Tibial artery (tissue), 4 donors: ENCODE measurements at regions not wholly inside any gene's neighbourhood (a gene's known extent, or its start where the extent isn't known, plus 50 kb on each side); places are given as distances from the start of the nearest gene placed in this dataset.
"Not testable (repeated sequence)": the region's sequence is repeated elsewhere in the genome, so short reads cannot be mapped to it uniquely, and the experiment has no call there.

Experiments
- DNase-seq, 2 donors: peaks; one replicate each; pipeline ENCODE4 v3.0.0-alpha.2; 2019
- H3K27ac ChIP-seq, 2 donors: fragments of 200-600 bp; sonication (generic) in 1 of 2; 1 replicate in 1 of 2; 2 replicates in 1 of 2; pipeline ENCODE4 v1.5.1; 2018 to 2019; ENCODE audit warnings: mild to moderate bottlenecking in 1 of 2
- H3K27me3 ChIP-seq, 2 donors: fragments of 200-600 bp; sonication (generic) in 1 of 2; one replicate each; pipeline versions ENCODE4 v1.5.1 to v1.6.0; 2016 to 2019
- H3K36me3 ChIP-seq, 3 donors: fragments of 200-600 bp; sonication (generic) in 2 of 3; one replicate each; pipeline ENCODE4 v1.5.1; 2016 to 2019; ENCODE audit warnings: mild to moderate bottlenecking in 2 of 3
- H3K4me1 ChIP-seq, 4 donors: fragments of 200-600 bp; sonication (generic) in 2 of 4; 1 replicate in 3 of 4; 2 replicates in 1 of 4; pipeline ENCODE4 v1.5.1; 2016 to 2019
- H3K4me3 ChIP-seq, 2 donors: fragments of 200-600 bp; sonication (generic) in 1 of 2; 1 replicate in 1 of 2; 2 replicates in 1 of 2; pipeline ENCODE4 v1.5.1; 2018 to 2019; ENCODE audit warnings: mild to moderate bottlenecking in 2 of 2
- H3K9me3 ChIP-seq, 3 donors: fragments of 200-600 bp; sonication (generic) in 1 of 3; one replicate each; pipeline ENCODE4 v1.5.1; 2016 to 2019
- intact Hi-C: fragments of 100-400 bp; cut with DNase I; formaldehyde crosslinking; loops from one replicate; pipeline ENCODE4 v1.15.0; 2023; ENCODE audit warnings: low total_unique reads
- TF ChIP-seq, protein P1 (sequence below), 2 experiments: fragments of 200-600 bp in 1 of 2; fragments of 450-650 bp in 1 of 2; IDR thresholded peaks; one replicate each; pipeline ENCODE4 v1.5.1; 2017 to 2019; ENCODE audit warnings: antibody characterized with exemption in 2 of 2, mild to moderate bottlenecking in 1 of 2, moderate library complexity in 1 of 2

DNA sequence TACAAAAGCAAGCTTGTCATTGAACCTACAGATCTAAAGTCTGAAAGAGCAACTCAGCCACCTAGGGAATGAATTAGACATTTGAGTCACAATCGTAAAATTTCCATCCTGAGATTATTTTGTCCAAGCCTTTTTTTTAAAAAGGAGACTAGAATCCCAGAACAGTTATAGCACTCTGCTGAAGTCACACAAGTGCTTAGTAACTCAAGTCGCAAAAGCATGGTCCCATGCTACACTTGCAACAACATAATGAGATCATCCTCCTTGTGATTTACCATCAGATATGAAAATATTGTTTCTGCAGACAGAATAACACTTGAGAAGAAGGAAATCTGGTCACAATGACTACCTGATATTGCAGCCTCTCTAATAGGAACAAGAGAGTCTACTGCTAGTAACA lies 106.7 kb downstream of the ZIC4 start:
- TF ChIP-seq, protein P1, sequence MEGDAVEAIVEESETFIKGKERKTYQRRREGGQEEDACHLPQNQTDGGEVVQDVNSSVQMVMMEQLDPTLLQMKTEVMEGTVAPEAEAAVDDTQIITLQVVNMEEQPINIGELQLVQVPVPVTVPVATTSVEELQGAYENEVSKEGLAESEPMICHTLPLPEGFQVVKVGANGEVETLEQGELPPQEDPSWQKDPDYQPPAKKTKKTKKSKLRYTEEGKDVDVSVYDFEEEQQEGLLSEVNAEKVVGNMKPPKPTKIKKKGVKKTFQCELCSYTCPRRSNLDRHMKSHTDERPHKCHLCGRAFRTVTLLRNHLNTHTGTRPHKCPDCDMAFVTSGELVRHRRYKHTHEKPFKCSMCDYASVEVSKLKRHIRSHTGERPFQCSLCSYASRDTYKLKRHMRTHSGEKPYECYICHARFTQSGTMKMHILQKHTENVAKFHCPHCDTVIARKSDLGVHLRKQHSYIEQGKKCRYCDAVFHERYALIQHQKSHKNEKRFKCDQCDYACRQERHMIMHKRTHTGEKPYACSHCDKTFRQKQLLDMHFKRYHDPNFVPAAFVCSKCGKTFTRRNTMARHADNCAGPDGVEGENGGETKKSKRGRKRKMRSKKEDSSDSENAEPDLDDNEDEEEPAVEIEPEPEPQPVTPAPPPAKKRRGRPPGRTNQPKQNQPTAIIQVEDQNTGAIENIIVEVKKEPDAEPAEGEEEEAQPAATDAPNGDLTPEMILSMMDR (IDR thresholded peaks at IDR 0.05): no peak
- no peaks in the 10 kb centered on the region for H3K9me3 ChIP-seq
- H3K27me3 ChIP-seq: no peaks in the 10 kb centered on the region
- H3K36me3 ChIP-seq: no peaks in the 10 kb centered on the region
- no peak overlapping the region for H3K27ac ChIP-seq
- H3K4me1 ChIP-seq: no peaks in the 10 kb centered on the region
- H3K4me3 ChIP-seq: no peak overlapping the region
- intact Hi-C loops: no loop called here
- DNase-seq: no peak

DNA sequence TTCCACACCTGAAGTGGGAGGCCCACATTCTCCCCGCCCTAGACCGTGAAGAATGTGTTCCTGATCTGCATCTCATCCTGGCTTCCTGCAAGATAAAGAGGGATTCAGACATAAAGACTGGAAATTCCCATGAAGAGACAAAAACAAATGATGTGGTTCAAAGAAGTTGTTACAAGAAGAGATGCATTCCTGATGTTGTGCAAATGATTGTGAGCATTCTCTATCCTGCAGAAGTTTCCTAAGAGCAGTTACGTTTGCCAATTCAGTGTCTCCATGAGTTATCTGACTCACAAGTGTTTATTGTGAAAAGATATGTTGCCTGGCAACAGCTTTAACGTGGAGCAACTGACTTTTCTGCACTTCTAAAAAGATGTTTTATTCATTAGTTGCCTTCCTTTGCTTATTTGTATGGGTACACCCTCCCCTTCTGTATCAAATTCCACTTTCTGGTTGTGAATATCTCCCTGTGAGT lies 107.8 kb downstream of the ZIC4 start:
- intact Hi-C loops: no loop called here

DNA sequence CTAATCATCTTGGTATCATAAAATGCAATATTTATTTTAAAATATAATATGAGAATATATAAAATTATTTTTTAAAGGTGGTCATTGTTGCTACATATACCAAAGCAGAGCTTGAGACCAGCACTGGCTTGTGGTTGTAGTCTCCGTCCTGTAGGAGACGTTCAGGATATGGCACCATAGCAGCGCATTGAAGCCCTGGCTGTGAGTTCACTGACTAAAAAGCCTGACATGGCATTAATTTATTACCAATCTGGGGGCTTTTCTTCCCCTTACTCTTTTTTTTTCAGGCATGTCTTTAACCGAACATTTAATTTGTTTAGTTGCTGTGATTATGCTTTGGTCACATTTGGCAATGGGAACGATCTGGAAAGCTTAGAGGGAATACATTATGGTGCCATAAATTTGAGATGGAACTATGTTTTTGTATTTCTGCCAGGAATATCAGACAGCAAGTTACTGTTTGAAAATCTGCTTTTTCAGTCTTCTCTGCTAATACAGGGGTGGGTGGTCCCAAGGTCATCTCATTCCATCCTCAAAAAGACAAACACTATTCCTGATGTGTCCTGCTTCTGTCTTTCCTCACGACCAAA lies 108.5 kb downstream of the ZIC4 start:
- DNase-seq: no peak
- no peaks in the 10 kb centered on the region for H3K9me3 ChIP-seq
- no peak overlapping the region for H3K27ac ChIP-seq
- H3K36me3 ChIP-seq: no peaks in the 10 kb centered on the region
- TF ChIP-seq, protein P1 (IDR thresholded peaks at IDR 0.05): no peak
- H3K4me3 ChIP-seq: no peak overlapping the region
- H3K27me3 ChIP-seq: no peaks in the 10 kb centered on the region
- H3K4me1 ChIP-seq: no peaks in the 10 kb centered on the region
- intact Hi-C loops: no loop called here

More for the DNA sequence above, 107.8 kb downstream of the ZIC4 start:
- H3K27me3 ChIP-seq: no peaks in the 10 kb centered on the region
- no peak overlapping the region for H3K27ac ChIP-seq
- no peaks in the 10 kb centered on the region for H3K9me3 ChIP-seq
- no peak overlapping the region for H3K4me3 ChIP-seq
- no peaks in the 10 kb centered on the region for H3K36me3 ChIP-seq
- TF ChIP-seq, protein P1 (IDR thresholded peaks at IDR 0.05): no peak
- H3K4me1 ChIP-seq: no peaks in the 10 kb centered on the region
- DNase-seq: no peak

DNA sequence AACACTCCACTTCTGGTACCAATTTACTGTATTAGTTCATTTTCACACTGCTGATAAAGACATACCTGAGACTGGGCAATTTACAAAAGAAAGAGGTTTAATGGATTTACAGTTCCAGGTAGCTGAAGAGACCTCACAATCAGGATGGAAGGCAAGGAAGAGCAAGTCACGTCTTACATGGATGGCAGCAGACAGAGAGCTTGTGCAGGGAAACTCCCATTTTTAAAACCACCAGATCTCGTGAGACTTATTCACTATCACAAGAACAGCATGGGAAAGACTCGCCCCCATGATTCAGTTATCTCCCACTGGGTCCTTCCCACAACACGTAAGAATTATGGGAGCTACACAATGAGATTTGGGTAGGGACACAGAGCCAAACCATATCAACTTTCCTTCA lies 119.0 kb downstream of the ZIC4 start:
- intact Hi-C loops, DNase-seq, H3K36me3 ChIP-seq, H3K27ac ChIP-seq, H3K9me3 ChIP-seq, H3K4me3 ChIP-seq, H3K4me1 ChIP-seq, H3K27me3 ChIP-seq: not testable (repeated sequence)

DNA sequence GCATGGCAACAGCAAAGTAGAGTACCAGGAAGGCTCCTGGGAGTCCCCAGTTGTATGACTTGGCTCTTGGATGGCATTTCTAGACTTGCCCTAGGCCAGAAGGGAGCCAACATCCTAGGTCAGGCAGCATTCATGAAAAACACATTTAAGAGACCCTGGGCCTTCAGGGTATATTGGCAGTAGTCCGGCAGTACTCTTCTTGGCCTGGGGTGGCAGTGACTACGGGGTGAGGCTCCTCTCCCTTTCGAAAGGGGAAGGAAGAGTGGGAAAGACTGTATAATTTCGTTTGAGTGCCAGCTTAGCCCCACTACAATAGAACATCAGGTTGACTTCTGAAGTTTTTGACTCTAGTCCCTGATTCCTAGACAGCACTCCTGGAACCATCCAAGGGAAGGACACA lies 136.4 kb downstream of the ZIC4 start:
- no peak for DNase-seq
- TF ChIP-seq, protein P1 (IDR thresholded peaks at IDR 0.05): no peak
- Histone ChIP-seq H3K36me3 (no peaks in the 10 kb centered on the region), H3K9me3 (peaks cover 0 to 27% (median 13%) of the 10 kb centered on the region in 3 donors), H3K27ac (no peak overlapping the region), H3K4me3 (no peak overlapping the region), H3K27me3 (no peaks in the 10 kb centered on the region), H3K4me1 (no peaks in the 10 kb centered on the region)
- intact Hi-C loops: no loop called here

DNA sequence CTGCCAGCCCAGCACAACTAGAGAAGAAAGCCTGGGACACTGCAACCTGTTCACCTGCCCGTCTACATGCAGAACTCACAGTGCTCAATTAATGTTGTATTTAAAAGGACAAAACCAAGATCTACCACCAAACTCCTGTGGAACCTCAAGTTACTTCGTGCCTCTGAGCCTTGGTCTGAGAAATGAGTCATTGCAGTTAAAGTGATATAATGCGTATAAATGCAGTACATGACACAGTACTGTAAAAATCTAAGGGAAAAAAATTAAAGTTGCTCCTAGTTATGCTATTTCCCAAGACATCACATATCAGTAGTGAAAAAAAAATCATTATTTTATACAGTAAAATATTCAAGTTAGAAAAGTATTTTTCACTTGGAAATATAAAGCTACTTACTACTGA lies 138.9 kb downstream of the ZIC4 start:
- Histone ChIP-seq H3K4me3 (no peak overlapping the region), H3K4me1 (no peaks in the 10 kb centered on the region), H3K36me3 (no peaks in the 10 kb centered on the region), H3K9me3 (peaks cover 0 to 13% (median 13%) of the 10 kb centered on the region in 3 donors), H3K27ac (no peak overlapping the region), H3K27me3 (no peaks in the 10 kb centered on the region)
- DNase-seq: no peak
- TF ChIP-seq, protein P1 (IDR thresholded peaks at IDR 0.05): no peak
- intact Hi-C loops: no loop called here
